ENCODE measurements at regions not wholly inside any gene's neighbourhood (a gene's known extent, or its start where the extent isn't known, plus 50 kb on each side); places are given as distances from the start of the nearest gene placed in this dataset.
"Not testable (repeated sequence)": the region's sequence is repeated elsewhere in the genome, so short reads cannot be mapped to it uniquely, and the experiment has no call there.

- H3K79me1 ChIP-seq (ENCODE audit: low read depth, low read length): no peaks in the 10 kb centered on the region; the same call in 1 of the 2 replicates
- no peak overlapping the region for H3K56ac ChIP-seq (replicated peaks; ENCODE audit: insufficient read length, low read depth, low read length)
- ChIA-PET CTCF (ENCODE audit: partially characterized antibody) (interaction anchor here (1.0 kb wide), 1 partner anchor 15 kb away, joined by 4 read pairs; no protein-coding TSS in a partner anchor), POLR2A (ENCODE audit: partially characterized antibody) (no interaction called here)
- no peak overlapping the region for H2AK5ac ChIP-seq (ENCODE audit: low read depth, low read length)
- 92% methylated on average over 12 of the region's 12 CpGs; no CpG with 5 or more reads in 1 of the 2 experiments for WGBS, 2 experiments (ENCODE audit: extremely low coverage in 1 of 2, insufficient coverage in 1 of 2, insufficient read length in 1 of 2, insufficient replicate concordance in 2 of 2, low coverage in 1 of 2, low lambda C conversion rate in 2 of 2, missing lambda C conversion rate in 1 of 2)
- H2BK120ac ChIP-seq (replicated peaks; ENCODE audit: low read depth, low read length): no peak overlapping the region
- no peak overlapping the region for H3K9ac ChIP-seq (replicated peaks in 1 of 4; ENCODE audit: extremely low read depth in 1 of 4, low read depth in 3 of 4, low read length in 3 of 4)
- no peaks in the 10 kb centered on the region; a peak in 1 of 7 replicates for H3K4me1 ChIP-seq (replicated peaks in 1 of 4; ENCODE audit: control insufficient read depth in 3 of 4, insufficient read depth in 4 of 4, low read length in 3 of 4)
- H3K23ac ChIP-seq (ENCODE audit: insufficient read length): no peak overlapping the region
- no peak overlapping the region for H4K5ac ChIP-seq (ENCODE audit: insufficient read length, low read depth, low read length)
- no peak for FAIRE-seq
- no peak overlapping the region for H3K4me3 ChIP-seq (ENCODE audit: extremely low read depth in 1 of 4, insufficient read depth in 2 of 4, low read depth in 3 of 4, low read length in 4 of 4)
- H2BK20ac ChIP-seq (ENCODE audit: low read length): no peak overlapping the region
- H3K27me3 ChIP-seq (replicated peaks in 1 of 4; ENCODE audit: control insufficient read depth in 3 of 4, extremely low read depth in 1 of 4, insufficient read depth in 3 of 4, low read length in 3 of 4): 0 out of 7 replicates have a peak, but pooled peaks cover 0 to under 1% (median 0%) of the 10 kb centered on the region in 4 experiments
- DNase-seq (ENCODE audit: low read depth in 1 of 2, low spot score in 2 of 2): no peak
- H3K27ac ChIP-seq (ENCODE audit: low read depth, low read length): no peak overlapping the region
- H2AFZ ChIP-seq (ENCODE audit: low read length): no peak overlapping the region
- no peak overlapping the region for H3K4me2 ChIP-seq (ENCODE audit: insufficient read depth in 1 of 2, low read depth in 2 of 2, low read length in 2 of 2)
- no peak overlapping the region for H4K8ac ChIP-seq (ENCODE audit: extremely low read depth, insufficient read depth, low read length)
- H3K79me2 ChIP-seq (ENCODE audit: control insufficient read depth in 1 of 2, insufficient read depth in 2 of 2, low read length in 2 of 2): no peaks in the 10 kb centered on the region
- H2BK12ac ChIP-seq (ENCODE audit: low read depth, low read length): no peak overlapping the region
- no peak overlapping the region for H2BK15ac ChIP-seq (ENCODE audit: low read length)
- no peak overlapping the region for H3K18ac ChIP-seq (ENCODE audit: extremely low read depth, low read length)
- H3K14ac ChIP-seq (ENCODE audit: insufficient read length): no peak overlapping the region
- no peaks in the 10 kb centered on the region for H3K9me3 ChIP-seq (ENCODE audit: insufficient read depth in 2 of 2, low read depth in 1 of 2, low read length in 1 of 2)
- H4K20me1 ChIP-seq (replicated peaks in 1 of 2; ENCODE audit: control insufficient read depth in 1 of 2, insufficient read depth in 2 of 2, low read length in 2 of 2): no peaks in the 10 kb centered on the region
- H2BK5ac ChIP-seq (ENCODE audit: low read depth, low read length): no peak overlapping the region
- H3K23me2 ChIP-seq (ENCODE audit: low read depth, low read length): no peaks in the 10 kb centered on the region
- no peak overlapping the region for H4K91ac ChIP-seq (replicated peaks; ENCODE audit: insufficient read length, low read length)
- no peak for TF ChIP-seq CREB1 (IDR thresholded peaks at IDR 0.05)
- H3K4ac ChIP-seq (replicated peaks; ENCODE audit: insufficient read length, low read depth, low read length): no peak overlapping the region
- no peaks in the 10 kb centered on the region for H3K36me3 ChIP-seq (ENCODE audit: control insufficient read depth in 2 of 4, insufficient read depth in 4 of 4, low read length in 3 of 4)
Measured at GRCh38 chr22:23418159-23418788, 161.8 kb downstream of the IGLL1 start.

GRCh38 chr22:23417327-23417726 is 162.8 kb downstream of the IGLL1 start:
- H3K27ac ChIP-seq (ENCODE audit: low read depth, low read length); DNase-seq (ENCODE audit: low read depth in 1 of 2, low spot score in 2 of 2); H3K18ac ChIP-seq (ENCODE audit: extremely low read depth, low read length); H3K4me2 ChIP-seq (ENCODE audit: insufficient read depth in 1 of 2, low read depth in 2 of 2, low read length in 2 of 2); H4K8ac ChIP-seq (ENCODE audit: extremely low read depth, insufficient read depth, low read length); H2BK20ac ChIP-seq (ENCODE audit: low read length); H3K79me1 ChIP-seq (ENCODE audit: low read depth, low read length); FAIRE-seq; H3K9ac ChIP-seq (replicated peaks in 1 of 4; ENCODE audit: extremely low read depth in 1 of 4, low read depth in 3 of 4, low read length in 3 of 4); H3K4ac ChIP-seq (replicated peaks; ENCODE audit: insufficient read length, low read depth, low read length); POLR2A ChIA-PET (ENCODE audit: partially characterized antibody); H4K91ac ChIP-seq (replicated peaks; ENCODE audit: insufficient read length, low read length); H2BK12ac ChIP-seq (ENCODE audit: low read depth, low read length); H4K5ac ChIP-seq (ENCODE audit: insufficient read length, low read depth, low read length); CTCF ChIA-PET (ENCODE audit: partially characterized antibody); H3K36me3 ChIP-seq (ENCODE audit: control insufficient read depth in 2 of 4, insufficient read depth in 4 of 4, low read length in 3 of 4); H3K9me3 ChIP-seq (ENCODE audit: insufficient read depth in 2 of 2, low read depth in 1 of 2, low read length in 1 of 2); H3K14ac ChIP-seq (ENCODE audit: insufficient read length); H3K23ac ChIP-seq (ENCODE audit: insufficient read length); H3K56ac ChIP-seq (replicated peaks; ENCODE audit: insufficient read length, low read depth, low read length); H2BK15ac ChIP-seq (ENCODE audit: low read length); H3K79me2 ChIP-seq (ENCODE audit: control insufficient read depth in 1 of 2, insufficient read depth in 2 of 2, low read length in 2 of 2); H2AFZ ChIP-seq (ENCODE audit: low read length); H2BK120ac ChIP-seq (replicated peaks; ENCODE audit: low read depth, low read length); H3K4me1 ChIP-seq (replicated peaks in 1 of 4; ENCODE audit: control insufficient read depth in 3 of 4, insufficient read depth in 4 of 4, low read length in 3 of 4); H4K20me1 ChIP-seq (replicated peaks in 1 of 2; ENCODE audit: control insufficient read depth in 1 of 2, insufficient read depth in 2 of 2, low read length in 2 of 2); H3K23me2 ChIP-seq (ENCODE audit: low read depth, low read length); H2BK5ac ChIP-seq (ENCODE audit: low read depth, low read length); H3K4me3 ChIP-seq (ENCODE audit: extremely low read depth in 1 of 4, insufficient read depth in 2 of 4, low read depth in 3 of 4, low read length in 4 of 4); H2AK5ac ChIP-seq (ENCODE audit: low read depth, low read length); H3K27me3 ChIP-seq (replicated peaks in 1 of 4; ENCODE audit: control insufficient read depth in 3 of 4, extremely low read depth in 1 of 4, insufficient read depth in 3 of 4, low read length in 3 of 4): not testable (repeated sequence)
- WGBS, 2 experiments (ENCODE audit: extremely low coverage in 1 of 2, insufficient coverage in 1 of 2, insufficient read length in 1 of 2, insufficient replicate concordance in 2 of 2, low coverage in 1 of 2, low lambda C conversion rate in 2 of 2, missing lambda C conversion rate in 1 of 2): 85% methylated on average over 2 of the region's 3 CpGs; no CpG with 5 or more reads in 1 of the 2 experiments

Measured in H1 (cell line).